Suprapubic skin (tissue), 4 donors: ENCODE measurements at regions not wholly inside any gene's neighbourhood (a gene's known extent, or its start where the extent isn't known, plus 50 kb on each side); places are given as distances from the start of the nearest gene placed in this dataset.
"Not testable (repeated sequence)": the region's sequence is repeated elsewhere in the genome, so short reads cannot be mapped to it uniquely, and the experiment has no call there.

Source experiments
- CTCF ChIP-seq, 2 donors: fragments of 200-600 bp in 1 of 2; fragments of 450-650 bp in 1 of 2; sonication (generic) in 1 of 2; IDR thresholded peaks; one replicate each; pipeline ENCODE4 v1.5.1; 2016 to 2019; ENCODE audit warnings: antibody characterized with exemption in 2 of 2, mild to moderate bottlenecking in 1 of 2, moderate library complexity in 1 of 2
- POLR2A ChIP-seq, 2 donors: fragments of 450-650 bp; IDR thresholded peaks; one replicate each; pipeline ENCODE4 v1.6.1; 2017; ENCODE audit warnings: antibody characterized with exemption in 2 of 2, mild to moderate bottlenecking in 2 of 2, moderate library complexity in 2 of 2
- POLR2AphosphoS5 ChIP-seq, 3 donors: sonication (generic); formaldehyde crosslinking; IDR thresholded peaks; one replicate each; pipeline ENCODE4 v1.6.1; 2017; ENCODE audit warnings: antibody characterized with exemption in 3 of 3

GRCh38 chr6:26720663-26721218 lies 61.2 kb upstream of the ZNF322 start:
- not testable (repeated sequence) for TF ChIP-seq CTCF, POLR2A, POLR2AphosphoS5 (IDR thresholded peaks at IDR 0.05)
